Hepatic stellate cell (primary cell): ENCODE measurements at regions not wholly inside any gene's neighbourhood (a gene's known extent, or its start where the extent isn't known, plus 50 kb on each side); places are given as distances from the start of the nearest gene placed in this dataset.

Experiments used
- DNase-seq: peaks from one replicate; pipeline ENCODE4 v3.0.0; 2011; ENCODE audit warnings: low spot score

GRCh38 chr22:47690586-47690985, 928.1 kb downstream of the TBC1D22A start:
- no peak for DNase-seq

DNA sequence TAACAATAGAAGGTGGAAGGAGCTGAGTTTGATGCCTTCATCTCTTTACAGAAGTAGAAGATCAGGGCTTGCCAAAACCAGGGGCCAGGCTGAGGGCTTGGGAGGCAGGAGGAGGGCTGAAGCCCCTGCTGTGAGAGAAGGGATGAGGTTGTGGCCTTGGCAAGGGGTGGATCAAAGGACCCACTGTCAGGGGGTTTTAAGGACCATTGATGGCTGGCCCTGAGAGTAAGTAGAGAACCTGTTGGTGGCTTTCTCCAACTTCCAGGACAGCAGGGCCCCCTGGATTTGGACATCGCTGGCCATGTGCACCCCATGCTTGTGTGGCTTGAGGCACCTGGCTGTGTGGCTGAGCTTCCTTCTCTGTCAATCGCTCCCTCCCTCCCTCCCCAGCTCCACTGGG, 927.7 kb downstream of the TBC1D22A start:
- DNase-seq: no peak

- no peak for DNase-seq
Observed at GRCh38 chr22:47687776-47688175, 925.3 kb downstream of the TBC1D22A start.

- DNase-seq: no peak
Observed at GRCh38 chr22:47687346-47687655, 924.9 kb downstream of the TBC1D22A start.

GRCh38 chr22:47686594-47687345, 924.3 kb downstream of the TBC1D22A start:
- DNase-seq: no peak

DNA sequence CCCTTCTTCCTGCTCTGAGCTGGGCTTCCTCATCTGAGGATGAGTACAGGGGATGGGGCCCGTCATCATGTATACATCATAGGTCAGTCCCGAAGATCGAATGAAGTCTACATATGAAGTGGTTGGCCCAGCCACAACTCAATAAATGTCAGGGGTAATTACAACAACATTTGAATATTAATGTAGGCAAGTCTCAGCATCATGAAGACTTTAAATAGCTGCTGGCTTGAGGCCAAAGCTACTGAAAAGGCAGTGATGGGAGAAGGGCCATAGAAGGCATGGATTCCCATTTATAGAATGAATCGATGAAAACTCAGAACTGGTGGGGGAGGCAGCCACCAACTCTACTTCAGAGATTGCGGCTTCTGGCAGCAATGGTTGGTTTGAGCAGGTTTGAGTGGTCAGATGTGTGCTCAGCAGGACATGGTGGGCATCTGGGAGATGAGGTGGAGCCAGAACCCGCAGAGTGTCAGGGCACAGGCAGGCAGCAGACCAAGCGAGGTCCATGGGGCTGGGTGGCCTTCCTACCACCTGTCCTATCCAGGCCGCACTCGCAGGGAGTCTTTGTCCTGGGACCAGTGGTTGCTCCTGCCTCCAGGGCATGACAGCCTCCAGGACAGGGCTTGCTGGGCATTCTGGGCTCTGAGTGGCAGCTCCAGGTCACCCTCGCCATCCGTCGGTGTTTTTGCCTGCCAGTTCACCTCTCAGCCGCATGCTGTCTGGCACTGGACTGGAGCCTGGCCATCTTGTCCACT, 919.1 kb downstream of the TBC1D22A start:
- no peak for DNase-seq

DNA sequence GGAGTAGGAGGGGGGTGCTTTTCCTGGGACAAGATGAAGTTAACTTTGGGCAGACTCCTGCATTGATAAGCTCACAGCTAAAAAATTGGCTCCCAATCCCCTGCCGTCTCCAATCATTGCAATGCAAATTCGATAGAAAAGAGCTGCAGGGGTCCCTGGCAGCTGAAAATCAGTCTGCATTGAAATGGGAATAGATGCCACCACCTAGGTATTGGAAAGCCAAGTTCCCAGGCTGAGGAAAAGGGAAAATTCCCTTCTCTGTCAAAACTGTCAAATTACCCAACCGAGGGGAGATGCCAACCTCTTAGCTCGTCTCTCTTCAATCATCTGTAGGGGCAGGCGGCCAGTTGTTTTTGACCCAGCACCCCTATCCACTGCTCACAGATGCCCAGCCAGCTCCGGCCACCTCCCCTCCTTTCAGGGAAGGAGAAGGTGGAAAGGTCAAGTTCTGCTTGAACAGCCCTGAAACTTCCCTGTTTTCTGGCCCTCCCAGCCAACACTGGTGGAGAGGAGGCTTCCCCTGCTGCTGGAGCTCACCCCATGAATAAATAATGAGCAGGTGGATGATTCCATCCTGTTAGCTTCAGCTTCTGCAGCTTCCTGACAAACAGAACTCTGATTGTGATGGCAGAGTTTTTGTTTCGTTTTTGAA, 916.3 kb downstream of the TBC1D22A start:
- no peak for DNase-seq

- no peak for DNase-seq
Observed at GRCh38 chr22:47678048-47678447, 915.6 kb downstream of the TBC1D22A start.

GRCh38 chr22:47676685-47677084, 914.2 kb downstream of the TBC1D22A start:
- DNase-seq: no peak

- DNase-seq: no peak
Observed at GRCh38 chr22:47674600-47674999, 912.1 kb downstream of the TBC1D22A start.

GRCh38 chr22:47673557-47673956, 911.1 kb downstream of the TBC1D22A start:
- no peak for DNase-seq

DNA sequence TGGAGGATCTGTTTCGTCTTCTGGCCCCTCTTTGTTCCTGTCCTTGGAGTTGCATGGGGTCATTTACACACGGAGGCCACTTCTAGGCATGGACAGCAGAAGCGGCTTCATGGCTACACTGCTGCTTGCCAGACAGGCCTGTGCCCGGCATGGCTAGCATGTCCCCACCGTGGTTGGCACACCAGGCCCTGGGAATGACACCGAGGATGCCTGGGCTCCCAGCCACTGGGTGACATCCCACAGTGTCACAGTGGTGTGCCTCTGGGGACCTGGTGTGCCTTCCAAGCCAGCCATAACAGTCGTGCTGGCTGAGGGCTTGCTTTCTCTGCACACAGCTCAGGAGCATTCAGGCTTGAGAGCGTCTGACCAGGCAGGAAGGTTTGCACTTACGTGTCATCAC, 910.1 kb downstream of the TBC1D22A start:
- DNase-seq: no peak

- DNase-seq: no peak
Observed at GRCh38 chr22:47665151-47665550, 902.7 kb downstream of the TBC1D22A start.

- DNase-seq: no peak
Observed at GRCh38 chr22:47663615-47664605, 901.5 kb downstream of the TBC1D22A start.

DNA sequence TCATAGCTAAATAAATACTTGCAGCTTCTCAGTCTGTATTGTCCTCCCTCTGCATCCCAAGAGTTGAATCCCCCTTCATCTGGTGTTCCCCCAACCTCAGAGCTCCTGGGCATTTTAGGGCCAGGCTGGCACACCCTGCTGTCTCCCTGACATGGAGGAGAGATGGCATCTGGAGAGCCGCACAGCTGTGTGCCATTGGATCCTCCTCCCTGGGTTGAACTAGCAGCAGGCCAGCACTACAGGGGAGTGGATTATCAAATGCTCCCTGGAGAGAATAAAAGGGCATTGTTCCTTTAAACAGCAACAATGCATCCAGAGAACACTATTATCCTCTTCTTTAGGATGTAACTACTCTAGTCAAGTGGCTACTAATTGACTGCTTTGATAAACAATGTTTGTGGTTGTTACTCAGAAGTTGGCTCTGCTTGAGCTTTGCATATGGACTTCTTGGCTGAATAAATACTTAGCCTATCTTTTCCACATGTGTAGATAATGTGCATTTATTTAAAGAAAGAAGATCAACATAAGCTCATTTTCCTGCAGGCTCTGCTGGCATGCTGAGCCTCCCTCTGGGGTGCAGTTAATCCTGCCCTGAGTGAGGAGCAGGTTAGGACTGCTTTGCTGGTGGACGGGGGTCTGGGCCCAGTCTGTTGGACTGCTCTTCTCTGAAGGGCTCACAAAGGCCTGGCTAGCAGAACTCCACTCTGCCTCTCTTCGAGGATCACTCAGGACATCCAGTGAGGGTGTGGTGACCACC, 897.2 kb downstream of the TBC1D22A start:
- DNase-seq: no peak

- DNase-seq: no peak
Observed at GRCh38 chr22:47658182-47658581, 895.7 kb downstream of the TBC1D22A start.

GRCh38 chr22:47657224-47657623, 894.8 kb downstream of the TBC1D22A start:
- DNase-seq: no peak

- no peak for DNase-seq
Observed at GRCh38 chr22:47656806-47657205, 894.4 kb downstream of the TBC1D22A start.

DNA sequence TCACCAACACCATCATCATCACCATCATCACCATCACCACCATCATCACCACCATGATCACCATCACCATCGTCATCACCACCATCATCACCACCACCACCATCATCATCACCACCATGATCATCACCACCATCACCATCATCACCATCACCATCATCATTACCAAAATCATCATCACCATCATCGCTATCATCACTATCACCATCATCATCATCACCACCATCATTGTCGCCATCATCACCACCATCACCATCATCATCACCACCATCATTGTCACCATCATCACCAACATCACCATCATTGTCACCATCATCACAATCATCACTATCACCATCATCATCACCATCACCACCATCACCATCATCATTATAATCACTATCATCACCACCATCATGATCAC, 893.5 kb downstream of the TBC1D22A start:
- no peak for DNase-seq

- no peak for DNase-seq
Observed at GRCh38 chr22:47654922-47655491, 892.6 kb downstream of the TBC1D22A start.

GRCh38 chr22:47653921-47654320, 891.5 kb downstream of the TBC1D22A start:
- no peak for DNase-seq
